ENCODE measurements at regions not wholly inside any gene's neighbourhood (a gene's known extent, or its start where the extent isn't known, plus 50 kb on each side); places are given as distances from the start of the nearest gene placed in this dataset.

DNA sequence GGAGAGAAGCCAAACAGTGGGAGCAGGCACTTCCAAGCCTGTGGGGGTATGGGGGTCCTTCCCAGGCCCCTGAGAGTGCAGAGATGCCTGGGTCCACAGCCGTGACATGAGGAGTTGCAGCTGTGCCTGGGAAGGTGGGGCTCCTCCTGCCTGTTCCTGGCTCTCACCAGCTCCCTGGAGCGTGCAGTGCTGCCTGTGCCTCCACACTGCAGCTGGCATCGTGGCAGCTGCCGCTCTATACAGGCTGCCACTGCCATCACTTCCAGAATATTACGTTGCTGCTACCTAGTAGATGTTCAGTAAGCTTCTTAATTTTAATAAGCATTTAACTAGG lies 223.7 kb downstream of the KCNC2 start:
- DNase-seq (ENCODE audit: low spot score) = no peak

- no peak for DNase-seq (ENCODE audit: low spot score)
These were observed 221.5 kb downstream of the KCNC2 start for GRCh38 chr12:74988156-74988555.

Measured in COLO829 (cell line).